Caco-2 (cell line): ENCODE measurements at regions not wholly inside any gene's neighbourhood (a gene's known extent, or its start where the extent isn't known, plus 50 kb on each side); places are given as distances from the start of the nearest gene placed in this dataset.

ENCODE experiments used
- BruUV-seq: library from RNA; stranded (reverse); fragments of 400-500 nt; replicated peaks from 2 replicates; lab custom pipeline; 2021; lab: Mats Ljungman, UMichigan
- CTCF ChIA-PET: fragments of 300-600 bp; sonication (Branson Sonifier 250); formaldehyde crosslinking; loops from one replicate; lab custom pipeline; 2022; ENCODE audit warnings: antibody characterized with exemption; lab: Charles Lee
- POLR2A ChIA-PET: fragments of 300-600 bp; sonication (Branson Sonifier 250); formaldehyde crosslinking; loops from one replicate; lab custom pipeline; 2022; ENCODE audit warnings: antibody characterized with exemption; lab: Charles Lee
- DNase-seq, 2 experiments: peaks; one replicate each; pipeline versions ENCODE4 v3.0.0 to v3.0.0-alpha.2; 2020 to 2022
- H3K27me3 ChIP-seq: replicated peaks from 2 replicates; pipeline ENCODE4 v1.6.0; 2011; ENCODE audit warnings: low read length; ENCODE audit not compliant: control insufficient read depth, insufficient read depth
- H3K36me3 ChIP-seq: 2 replicates; pipeline ENCODE4 v1.5.1; 2011; ENCODE audit warnings: low read length; ENCODE audit not compliant: control insufficient read depth, insufficient read depth
- H3K4me1 ChIP-seq: fragments of 250-450 bp; sonication (Bioruptor Pico); 2 replicates; pipeline ENCODE4 v1.5.1; 2020; ENCODE audit warnings: mild to moderate bottlenecking
- H3K4me3 ChIP-seq: 2 replicates; pipeline ENCODE4 v1.5.1; 2011; ENCODE audit warnings: low read depth, mild to moderate bottlenecking, control low read depth, low read length
- H3K9me3 ChIP-seq: fragments of 250-450 bp; sonication (Bioruptor Pico); 2 replicates; pipeline ENCODE4 v1.5.1; 2020; ENCODE audit warnings: mild to moderate bottlenecking, moderate library complexity
- H3K27ac Mint-ChIP-seq: one replicate; pipeline ENCODE4 v1.8.0; 2022; ENCODE audit warnings: mixed read lengths; ENCODE audit not compliant: unreplicated experiment
- H3K27me3 Mint-ChIP-seq: one replicate; pipeline ENCODE4 v1.8.0; 2022; ENCODE audit warnings: mixed read lengths; ENCODE audit not compliant: insufficient read depth, unreplicated experiment
- H3K36me3 Mint-ChIP-seq: one replicate; pipeline ENCODE4 v1.8.0; 2022; ENCODE audit warnings: mild to moderate bottlenecking, mixed read lengths; ENCODE audit not compliant: insufficient read depth, unreplicated experiment
- H3K4me1 Mint-ChIP-seq: one replicate; pipeline ENCODE4 v1.8.0; 2022; ENCODE audit warnings: low read depth, mixed read lengths; ENCODE audit not compliant: unreplicated experiment
- H3K4me3 Mint-ChIP-seq: one replicate; pipeline ENCODE4 v1.8.0; 2022; ENCODE audit warnings: mild to moderate bottlenecking, moderate library complexity, mixed read lengths; ENCODE audit not compliant: unreplicated experiment
- H3K9me3 Mint-ChIP-seq: one replicate; pipeline ENCODE4 v1.8.0; 2022; ENCODE audit warnings: mixed read lengths; ENCODE audit not compliant: unreplicated experiment
- CTCF ChIP-seq, 2 experiments: fragments of 200-600 bp in 1 of 2; IDR thresholded peaks; 1 replicate in 1 of 2; 2 replicates in 1 of 2; pipeline versions ENCODE4 v1.5.1 to v1.8.0; 2011 to 2022; ENCODE audit warnings: antibody characterized with exemption in 1 of 2, control low read depth in 1 of 2, inconsistent platforms in 1 of 2, low read depth in 1 of 2, low read length in 1 of 2, mild to moderate bottlenecking in 1 of 2, moderate library complexity in 1 of 2; ENCODE audit not compliant: insufficient read depth in 1 of 2, severe bottlenecking in 1 of 2, unreplicated experiment in 1 of 2
- intact Hi-C: fragments of 100-400 bp; cut with micrococcal nuclease; formaldehyde crosslinking; loops from one replicate; pipeline ENCODE4 v1.10.0; 2022; ENCODE audit not compliant: unreplicated experiment

- no peak overlapping the region for H3K27ac Mint-ChIP-seq
Observed at GRCh38 chr11:105265845-105266244, 126.3 kb upstream of the CARD18 start.

GRCh38 chr11:105260976-105261375 lies 121.4 kb upstream of the CARD18 start:
- Mint-ChIP-seq H3K4me1 (peaks cover 5% of the 10 kb centered on the region), H3K36me3 (no peaks in the 10 kb centered on the region), H3K9me3 (no peaks in the 10 kb centered on the region), H3K27ac (no peak overlapping the region), H3K4me3 (no peak overlapping the region), H3K27me3 (peaks cover 3% of the 10 kb centered on the region)
- no peak for TF ChIP-seq CTCF (IDR thresholded peaks at IDR 0.05; ENCODE audit: insufficient read depth in 1 of 2, low read depth in 1 of 2, low read length in 1 of 2, severe bottlenecking in 1 of 2, unreplicated experiment in 1 of 2)
- intact Hi-C loops: no loop called here
- CTCF ChIA-PET: interaction anchor here (0.6 kb wide), 1 partner anchor 36 kb away, joined by 4 read pairs; no protein-coding TSS in a partner anchor
- Histone ChIP-seq H3K27me3 (no peaks in the 10 kb centered on the region), H3K4me3 (no peak overlapping the region), H3K4me1 (0 out of 2 replicates have a peak, but pooled peaks cover 3% of the 10 kb centered on the region), H3K36me3 (no peaks in the 10 kb centered on the region), H3K9me3 (no peaks in the 10 kb centered on the region)
- BruUV-seq: no TSS peak
- no peak for DNase-seq
- POLR2A ChIA-PET: no interaction called here

More at GRCh38 chr11:105265845-105266244, 126.3 kb upstream of the CARD18 start:
- ChIA-PET CTCF (no interaction called here), POLR2A (no interaction called here)
- Mint-ChIP-seq H3K36me3 (no peaks in the 10 kb centered on the region), H3K9me3 (no peaks in the 10 kb centered on the region), H3K4me1 (peaks cover 12% of the 10 kb centered on the region), H3K27me3 (peaks cover 3% of the 10 kb centered on the region), H3K4me3 (no peak overlapping the region)
- TF ChIP-seq CTCF (IDR thresholded peaks at IDR 0.05; ENCODE audit: insufficient read depth in 1 of 2, low read depth in 1 of 2, low read length in 1 of 2, severe bottlenecking in 1 of 2, unreplicated experiment in 1 of 2): no peak
- Histone ChIP-seq H3K4me1 (0 out of 2 replicates have a peak, but pooled peaks cover 3% of the 10 kb centered on the region), H3K36me3 (no peaks in the 10 kb centered on the region), H3K4me3 (no peak overlapping the region), H3K9me3 (no peaks in the 10 kb centered on the region), H3K27me3 (no peaks in the 10 kb centered on the region)
- no TSS peak for BruUV-seq
- no peak for DNase-seq
- intact Hi-C loops: no loop called here

- no peak overlapping the region for H3K4me3 ChIP-seq
- no peak for DNase-seq
- no peaks in the 10 kb centered on the region for H3K27me3 ChIP-seq
- ChIA-PET CTCF (interaction anchor here (0.9 kb wide), 1 partner anchor 495 kb away, joined by 3 read pairs; no protein-coding TSS in a partner anchor), POLR2A (no interaction called here)
- intact Hi-C loops: no loop called here
- no peaks in the 10 kb centered on the region for H3K36me3 ChIP-seq
- H3K9me3 ChIP-seq: no peaks in the 10 kb centered on the region
- no peak overlapping the region for H3K4me3 Mint-ChIP-seq
- no peak overlapping the region for H3K27ac Mint-ChIP-seq
- TF ChIP-seq CTCF (IDR thresholded peaks at IDR 0.05; ENCODE audit: insufficient read depth in 1 of 2, low read depth in 1 of 2, low read length in 1 of 2, severe bottlenecking in 1 of 2, unreplicated experiment in 1 of 2): no peak
- no peaks in the 10 kb centered on the region for H3K4me1 Mint-ChIP-seq
- BruUV-seq: no TSS peak
- no peaks in the 10 kb centered on the region for H3K27me3 Mint-ChIP-seq
- no peaks in the 10 kb centered on the region for H3K4me1 ChIP-seq
- no peaks in the 10 kb centered on the region for H3K36me3 Mint-ChIP-seq
- H3K9me3 Mint-ChIP-seq: peaks cover 9% of the 10 kb centered on the region
Observed at GRCh38 chr11:105245781-105246315, 106.3 kb upstream of the CARD18 start.
